HG02763 (cell line): ENCODE measurements at regions not wholly inside any gene's neighbourhood (a gene's known extent, or its start where the extent isn't known, plus 50 kb on each side); places are given as distances from the start of the nearest gene placed in this dataset.

Source experiments
- ATAC-seq: cut with Tn5 transposase; IDR thresholded peaks from one replicate; pipeline ENCODE4 v1.9.1; 2021; ENCODE audit warnings: mild to moderate bottlenecking, moderate library complexity; ENCODE audit not compliant: unreplicated experiment

GRCh38 chr11:116104498-116105174, 600.4 kb upstream of the CADM1 start:
- ATAC-seq = no peak

GRCh38 chr11:116101902-116102301, 597.7 kb upstream of the CADM1 start:
- ATAC-seq = no peak

GRCh38 chr11:116100016-116100415, 595.8 kb upstream of the CADM1 start:
- ATAC-seq = no peak

GRCh38 chr11:116099541-116099940, 595.3 kb upstream of the CADM1 start:
- no peak for ATAC-seq

- no peak for ATAC-seq
These were observed 592.2 kb upstream of the CADM1 start for GRCh38 chr11:116096272-116096995.

GRCh38 chr11:116093481-116094270, 589.5 kb upstream of the CADM1 start:
- no peak for ATAC-seq

- no peak for ATAC-seq
These were observed 588.9 kb upstream of the CADM1 start for GRCh38 chr11:116093065-116093464.

- ATAC-seq = no peak
These were observed 582.2 kb upstream of the CADM1 start for GRCh38 chr11:116086426-116086825.

- no peak for ATAC-seq
These were observed 580.9 kb upstream of the CADM1 start for GRCh38 chr11:116085031-116085635.

- no peak for ATAC-seq
These were observed 580.3 kb upstream of the CADM1 start for GRCh38 chr11:116084511-116084910.

- no peak for ATAC-seq
These were observed 578.0 kb upstream of the CADM1 start for GRCh38 chr11:116082256-116082655.

- no peak for ATAC-seq
These were observed 575.4 kb upstream of the CADM1 start for GRCh38 chr11:116079580-116079979.

GRCh38 chr11:116078101-116078591, 573.9 kb upstream of the CADM1 start:
- no peak for ATAC-seq

GRCh38 chr11:116077092-116077491, 572.9 kb upstream of the CADM1 start:
- no peak for ATAC-seq

GRCh38 chr11:116073854-116074837, 569.9 kb upstream of the CADM1 start:
- ATAC-seq = peak; percentile 58

GRCh38 chr11:116072601-116073410, 568.6 kb upstream of the CADM1 start:
- ATAC-seq = no peak

- ATAC-seq = no peak
These were observed 567.9 kb upstream of the CADM1 start for GRCh38 chr11:116072133-116072532.

GRCh38 chr11:116071241-116071640, 567.0 kb upstream of the CADM1 start:
- ATAC-seq = no peak

GRCh38 chr11:116070520-116070919, 566.3 kb upstream of the CADM1 start:
- no peak for ATAC-seq
